ENCODE measurements at regions not wholly inside any gene's neighbourhood (a gene's known extent, or its start where the extent isn't known, plus 50 kb on each side); places are given as distances from the start of the nearest gene placed in this dataset.

DNA sequence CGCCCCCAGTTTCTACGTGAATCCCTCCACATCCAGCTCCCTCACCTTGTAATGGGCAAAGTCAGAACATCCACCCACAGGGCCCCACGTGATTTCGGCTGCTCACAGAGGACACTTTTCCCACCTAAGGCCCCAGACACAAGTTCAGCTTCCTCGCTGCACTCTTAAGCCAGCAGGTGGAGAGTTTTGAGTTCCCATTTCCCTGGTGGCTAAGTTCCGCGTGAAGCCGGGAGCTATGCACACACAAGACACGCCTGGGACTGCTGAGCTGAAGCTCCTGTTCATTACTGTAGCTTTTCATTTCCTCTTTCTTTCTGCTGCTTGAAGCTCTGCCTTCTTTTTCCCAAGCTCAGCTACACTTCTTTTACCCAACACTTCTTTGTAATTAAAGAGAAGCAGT lies 273.8 kb downstream of the NPIPA8 start:
- DNase-seq = no peak
- TF ChIP-seq POLR2A (IDR thresholded peaks at IDR 0.05) = no peak
- TF ChIP-seq, protein P1, sequence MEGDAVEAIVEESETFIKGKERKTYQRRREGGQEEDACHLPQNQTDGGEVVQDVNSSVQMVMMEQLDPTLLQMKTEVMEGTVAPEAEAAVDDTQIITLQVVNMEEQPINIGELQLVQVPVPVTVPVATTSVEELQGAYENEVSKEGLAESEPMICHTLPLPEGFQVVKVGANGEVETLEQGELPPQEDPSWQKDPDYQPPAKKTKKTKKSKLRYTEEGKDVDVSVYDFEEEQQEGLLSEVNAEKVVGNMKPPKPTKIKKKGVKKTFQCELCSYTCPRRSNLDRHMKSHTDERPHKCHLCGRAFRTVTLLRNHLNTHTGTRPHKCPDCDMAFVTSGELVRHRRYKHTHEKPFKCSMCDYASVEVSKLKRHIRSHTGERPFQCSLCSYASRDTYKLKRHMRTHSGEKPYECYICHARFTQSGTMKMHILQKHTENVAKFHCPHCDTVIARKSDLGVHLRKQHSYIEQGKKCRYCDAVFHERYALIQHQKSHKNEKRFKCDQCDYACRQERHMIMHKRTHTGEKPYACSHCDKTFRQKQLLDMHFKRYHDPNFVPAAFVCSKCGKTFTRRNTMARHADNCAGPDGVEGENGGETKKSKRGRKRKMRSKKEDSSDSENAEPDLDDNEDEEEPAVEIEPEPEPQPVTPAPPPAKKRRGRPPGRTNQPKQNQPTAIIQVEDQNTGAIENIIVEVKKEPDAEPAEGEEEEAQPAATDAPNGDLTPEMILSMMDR (IDR thresholded peaks at IDR 0.05) = no peak
- Histone ChIP-seq H3K27ac (no peak overlapping the region), H3K4me1 (no peaks in the 10 kb centered on the region), H3K9me3 (no peaks in the 10 kb centered on the region), H3K27me3 (no peaks in the 10 kb centered on the region), H3K36me3 (ENCODE audit: low read depth, missing control alignments) (no peaks in the 10 kb centered on the region), H3K4me3 (no peak overlapping the region)
- intact Hi-C loops (cut with DNase I; ENCODE audit: low total_unique reads) = no loop called here
- 65 to 66% methylated on average over 7 to 9 of the region's 9 CpGs for WGBS, 2 donors

DNA sequence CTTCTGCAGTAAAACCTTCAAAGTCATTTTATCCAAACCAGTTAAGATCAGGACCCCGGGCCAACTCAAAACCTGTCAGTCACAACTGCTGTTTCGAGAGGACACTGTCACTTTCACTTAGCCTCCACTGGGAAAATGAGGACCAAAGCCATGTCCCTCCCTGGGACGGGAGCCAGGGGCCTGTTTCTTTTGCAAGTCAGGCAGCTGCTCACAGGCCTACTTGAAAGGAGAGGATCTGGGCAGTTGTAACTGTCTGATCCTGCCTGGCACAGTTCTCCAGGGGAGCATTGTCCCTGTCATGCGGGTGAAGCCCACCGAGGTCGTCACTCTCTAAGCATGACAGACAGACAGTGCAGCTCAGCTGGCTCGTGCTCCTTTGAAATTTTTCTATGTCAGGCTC lies 276.2 kb downstream of the NPIPA8 start:
- H3K27me3 ChIP-seq = no peaks in the 10 kb centered on the region
- no peaks in the 10 kb centered on the region for H3K9me3 ChIP-seq
- intact Hi-C loops (cut with DNase I; ENCODE audit: low total_unique reads) = no loop called here
- DNase-seq = no peak
- H3K4me3 ChIP-seq = no peak overlapping the region
- H3K27ac ChIP-seq = no peak overlapping the region
- no peaks in the 10 kb centered on the region for H3K36me3 ChIP-seq (ENCODE audit: low read depth, missing control alignments)
- no peak for TF ChIP-seq POLR2A (IDR thresholded peaks at IDR 0.05)
- TF ChIP-seq, protein P1 (IDR thresholded peaks at IDR 0.05) = no peak
- WGBS, 2 donors = 68 to 70% methylated on average over 6 to 7 of the region's 7 CpGs
- H3K4me1 ChIP-seq = no peaks in the 10 kb centered on the region

DNA sequence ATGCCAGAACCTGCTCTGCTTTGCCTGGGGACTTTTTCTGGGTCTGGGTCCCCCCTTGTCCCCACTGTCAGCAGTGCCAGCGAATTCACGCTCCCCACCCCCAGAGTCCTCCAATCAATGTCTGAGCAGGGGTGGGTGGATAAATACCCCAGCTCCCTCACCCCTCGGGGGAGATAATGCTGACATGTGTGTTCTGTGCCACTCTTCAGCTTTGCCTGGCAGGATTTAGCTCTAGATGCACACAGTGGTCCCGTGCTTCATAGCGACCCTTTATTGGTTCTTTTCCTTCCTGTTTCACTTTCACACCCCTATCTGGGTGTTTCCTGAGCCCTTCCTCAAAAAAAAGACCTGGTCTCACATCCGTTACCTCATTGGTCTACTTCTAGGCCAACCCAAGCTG lies 277.0 kb downstream of the NPIPA8 start:
- intact Hi-C loops (cut with DNase I; ENCODE audit: low total_unique reads) = no loop called here
- TF ChIP-seq, protein P1 (IDR thresholded peaks at IDR 0.05) = no peak
- TF ChIP-seq POLR2A (IDR thresholded peaks at IDR 0.05) = no peak
- 82 to 89% methylated on average over 6 of the region's 6 CpGs for WGBS, 2 donors
- no peaks in the 10 kb centered on the region for H3K4me1 ChIP-seq
- H3K36me3 ChIP-seq (ENCODE audit: low read depth, missing control alignments) = no peaks in the 10 kb centered on the region
- no peaks in the 10 kb centered on the region for H3K9me3 ChIP-seq
- DNase-seq = no peak
- no peak overlapping the region for H3K27ac ChIP-seq
- no peaks in the 10 kb centered on the region for H3K27me3 ChIP-seq
- no peak overlapping the region for H3K4me3 ChIP-seq

DNA sequence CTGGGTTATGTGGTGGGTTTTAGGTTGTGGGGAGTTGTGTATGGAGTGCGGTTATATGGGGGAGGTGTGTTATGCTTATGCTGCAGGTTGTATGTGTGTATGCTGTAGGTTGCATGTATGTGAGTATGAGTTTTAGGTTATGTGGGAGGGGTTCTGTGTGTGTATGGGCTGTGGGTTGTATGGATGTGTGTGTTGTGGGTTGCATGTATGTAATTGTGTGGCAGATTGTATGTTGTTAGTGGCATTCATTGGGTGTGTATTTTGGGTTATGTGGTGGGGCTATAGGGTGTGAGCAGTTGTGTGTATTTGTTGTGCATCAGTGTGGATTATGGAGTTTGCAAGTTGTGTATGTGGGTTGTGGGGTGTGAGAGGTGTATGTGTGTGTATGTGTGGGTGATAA lies 277.4 kb downstream of the NPIPA8 start:
- no peak for DNase-seq
- 86 to 90% methylated on average over 1 of the region's 1 CpG for WGBS, 2 donors
- no peak overlapping the region for H3K27ac ChIP-seq
- intact Hi-C loops (cut with DNase I; ENCODE audit: low total_unique reads) = no loop called here
- TF ChIP-seq, protein P1 (IDR thresholded peaks at IDR 0.05) = no peak
- TF ChIP-seq POLR2A (IDR thresholded peaks at IDR 0.05) = no peak
- H3K27me3 ChIP-seq = no peaks in the 10 kb centered on the region
- H3K36me3 ChIP-seq (ENCODE audit: low read depth, missing control alignments) = no peaks in the 10 kb centered on the region
- H3K4me3 ChIP-seq = no peak overlapping the region
- H3K9me3 ChIP-seq = no peaks in the 10 kb centered on the region
- no peaks in the 10 kb centered on the region for H3K4me1 ChIP-seq

DNA sequence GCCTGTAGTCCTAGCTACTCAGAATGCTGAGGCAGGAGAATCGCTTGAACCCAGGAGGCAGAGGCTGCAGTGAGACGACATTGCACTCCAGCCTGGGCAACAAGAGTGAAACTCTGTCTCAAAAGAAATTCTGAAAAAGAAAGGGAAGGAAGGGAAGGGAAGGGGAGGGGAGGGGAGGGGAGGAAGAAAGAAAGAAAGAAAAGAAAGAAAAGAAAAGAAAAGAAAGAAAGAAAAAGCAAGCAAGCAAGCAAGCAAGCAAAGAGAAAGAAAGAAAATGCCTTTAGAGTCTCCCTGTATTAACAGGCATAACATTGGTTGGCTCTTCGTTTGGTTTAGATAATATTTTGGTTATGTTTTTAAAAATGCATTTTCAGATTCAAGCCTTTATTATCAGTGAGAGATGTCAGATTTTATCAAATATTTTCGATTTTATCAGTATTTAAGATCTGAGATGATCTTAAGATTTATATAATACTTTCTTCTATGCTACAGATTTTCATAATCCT lies 281.1 kb downstream of the NPIPA8 start:
- no peak overlapping the region for H3K27ac ChIP-seq
- no peaks in the 10 kb centered on the region for H3K9me3 ChIP-seq
- H3K36me3 ChIP-seq (ENCODE audit: low read depth, missing control alignments) = no peaks in the 10 kb centered on the region
- no peak for TF ChIP-seq POLR2A (IDR thresholded peaks at IDR 0.05)
- TF ChIP-seq, protein P1 (IDR thresholded peaks at IDR 0.05) = no peak
- H3K27me3 ChIP-seq = no peaks in the 10 kb centered on the region
- no peaks in the 10 kb centered on the region for H3K4me1 ChIP-seq
- no peak overlapping the region for H3K4me3 ChIP-seq
- intact Hi-C loops (cut with DNase I; ENCODE audit: low total_unique reads) = no loop called here
- 67 to 79% methylated on average over 4 of the region's 4 CpGs for WGBS, 2 donors
- DNase-seq = no peak
